ENCODE measurements at regions not wholly inside any gene's neighbourhood (a gene's known extent, or its start where the extent isn't known, plus 50 kb on each side); places are given as distances from the start of the nearest gene placed in this dataset.
"Not testable (repeated sequence)": the region's sequence is repeated elsewhere in the genome, so short reads cannot be mapped to it uniquely, and the experiment has no call there.

GRCh38 chr10:61039868-61040267 is 95.9 kb upstream of the RHOBTB1 start:
- ATAC-seq (ENCODE audit: poor library complexity) (no peak), DNase-seq (no peak)
- Histone ChIP-seq H3K9me3 (ENCODE audit: control insufficient read depth in 1 of 2, insufficient read depth in 1 of 2, low read length in 2 of 2) (peaks cover 0 to 7% of the 10 kb centered on the region in 2 experiments), H3K27me3 (ENCODE audit: control insufficient read depth in 1 of 2, insufficient read depth in 2 of 2, low read length in 2 of 2) (no peaks in the 10 kb centered on the region), H3K36me3 (ENCODE audit: insufficient read depth, low read length) (no peaks in the 10 kb centered on the region), H3K4me1 (ENCODE audit: insufficient read depth, low read length) (no peaks in the 10 kb centered on the region), H3K27ac (ENCODE audit: low read depth in 1 of 2, low read length in 2 of 2) (no peak overlapping the region), H3K4me3 (ENCODE audit: low read length) (no peak overlapping the region)
- POLR2A ChIA-PET = no interaction called here
- Mint-ChIP-seq H3K4me1 (ENCODE audit: low read depth) (no peaks in the 10 kb centered on the region), H3K27me3 (no peaks in the 10 kb centered on the region), H3K4me3 (no peak overlapping the region), H3K36me3 (ENCODE audit: low read depth) (no peaks in the 10 kb centered on the region), H3K27ac (no peak overlapping the region), H3K9me3 (no peaks in the 10 kb centered on the region)
- intact Hi-C loops (cut with DNase I, micrococcal nuclease) = no loop called here
- no peak for TF ChIP-seq CTCF (IDR thresholded peaks at IDR 0.05)
- CTCF ChIA-PET = no interaction called here

- DNase-seq; H3K4me1 ChIP-seq (ENCODE audit: insufficient read depth, low read length); H3K27ac ChIP-seq (ENCODE audit: low read depth in 1 of 2, low read length in 2 of 2); H3K27ac Mint-ChIP-seq; H3K27me3 Mint-ChIP-seq; H3K4me1 Mint-ChIP-seq (ENCODE audit: low read depth); CTCF ChIA-PET; H3K36me3 ChIP-seq (ENCODE audit: insufficient read depth, low read length); POLR2A ChIA-PET; H3K9me3 Mint-ChIP-seq; H3K4me3 ChIP-seq (ENCODE audit: low read length); H3K9me3 ChIP-seq (ENCODE audit: control insufficient read depth in 1 of 2, insufficient read depth in 1 of 2, low read length in 2 of 2); intact Hi-C loops (cut with DNase I, micrococcal nuclease); H3K36me3 Mint-ChIP-seq (ENCODE audit: low read depth); H3K27me3 ChIP-seq (ENCODE audit: control insufficient read depth in 1 of 2, insufficient read depth in 2 of 2, low read length in 2 of 2); ATAC-seq (ENCODE audit: poor library complexity); H3K4me3 Mint-ChIP-seq: not testable (repeated sequence)
These were observed 93.4 kb upstream of the RHOBTB1 start for GRCh38 chr10:61037261-61037830.

- H3K27ac ChIP-seq (ENCODE audit: low read depth in 1 of 2, low read length in 2 of 2); H3K4me1 Mint-ChIP-seq (ENCODE audit: low read depth); H3K9me3 Mint-ChIP-seq; POLR2A ChIA-PET; H3K36me3 Mint-ChIP-seq (ENCODE audit: low read depth); H3K4me3 Mint-ChIP-seq; H3K4me3 ChIP-seq (ENCODE audit: low read length); H3K27ac Mint-ChIP-seq; intact Hi-C loops (cut with DNase I, micrococcal nuclease); H3K36me3 ChIP-seq (ENCODE audit: insufficient read depth, low read length); H3K4me1 ChIP-seq (ENCODE audit: insufficient read depth, low read length); CTCF ChIA-PET; H3K27me3 Mint-ChIP-seq; H3K9me3 ChIP-seq (ENCODE audit: control insufficient read depth in 1 of 2, insufficient read depth in 1 of 2, low read length in 2 of 2); H3K27me3 ChIP-seq (ENCODE audit: control insufficient read depth in 1 of 2, insufficient read depth in 2 of 2, low read length in 2 of 2); ATAC-seq (ENCODE audit: poor library complexity); DNase-seq: not testable (repeated sequence)
These were observed 92.2 kb upstream of the RHOBTB1 start for GRCh38 chr10:61036148-61036547.

- H3K36me3 Mint-ChIP-seq (ENCODE audit: low read depth) = no peaks in the 10 kb centered on the region
- H3K27ac Mint-ChIP-seq = no peak overlapping the region
- ChIA-PET POLR2A (no interaction called here), CTCF (interaction anchor here (1.1 kb wide), 1 partner anchor 18 kb away, joined by 3 read pairs; no protein-coding TSS in a partner anchor)
- no peak for DNase-seq
- Histone ChIP-seq H3K36me3 (ENCODE audit: insufficient read depth, low read length) (no peaks in the 10 kb centered on the region), H3K4me3 (ENCODE audit: low read length) (no peak overlapping the region), H3K27ac (ENCODE audit: low read depth in 1 of 2, low read length in 2 of 2) (no peak overlapping the region), H3K9me3 (ENCODE audit: control insufficient read depth in 1 of 2, insufficient read depth in 1 of 2, low read length in 2 of 2) (no peaks in the 10 kb centered on the region), H3K27me3 (ENCODE audit: control insufficient read depth in 1 of 2, insufficient read depth in 2 of 2, low read length in 2 of 2) (no peaks in the 10 kb centered on the region), H3K4me1 (ENCODE audit: insufficient read depth, low read length) (no peaks in the 10 kb centered on the region)
- H3K9me3 Mint-ChIP-seq = no peaks in the 10 kb centered on the region
- intact Hi-C loops (cut with DNase I, micrococcal nuclease) = no loop called here
- no peak overlapping the region for H3K4me3 Mint-ChIP-seq
- H3K27me3 Mint-ChIP-seq = peaks cover 13% of the 10 kb centered on the region
- H3K4me1 Mint-ChIP-seq (ENCODE audit: low read depth) = no peaks in the 10 kb centered on the region
- TF ChIP-seq CTCF (IDR thresholded peaks at IDR 0.05) = no peak
- no peak for ATAC-seq (ENCODE audit: poor library complexity)
These were observed 87.4 kb upstream of the RHOBTB1 start for GRCh38 chr10:61031341-61031740.

All from CD4-positive, alpha-beta T cell (primary cell).